GM23338 (cell line): ENCODE measurements at regions not wholly inside any gene's neighbourhood (a gene's known extent, or its start where the extent isn't known, plus 50 kb on each side); places are given as distances from the start of the nearest gene placed in this dataset.

ENCODE experiments used
- ATAC-seq: fragments of 200-7000 bp; cut with Tn5 transposase; 3 replicates; pipeline ENCODE4 v1.9.1; 2020
- DNase-seq: peaks from one replicate; pipeline ENCODE4 v3.0.0-alpha.2; 2015; ENCODE audit warnings: low spot score
- H2AFZ ChIP-seq: fragments of 200-600 bp; sonication (generic); 2 replicates; pipeline ENCODE4 v1.8.0; 2016; ENCODE audit warnings: antibody characterized with exemption, mild to moderate bottlenecking, moderate library complexity
- H3F3A ChIP-seq: fragments of 200-600 bp; sonication (generic); replicated peaks from 2 replicates; pipeline ENCODE4 v1.8.0; 2017; ENCODE audit warnings: antibody characterized with exemption, mixed run types, low read depth
- H3K27ac ChIP-seq: fragments of 200-600 bp; sonication (generic); 2 replicates; pipeline ENCODE4 v1.6.1; 2016; ENCODE audit warnings: low read depth
- H3K27me3 ChIP-seq: fragments of 200-600 bp; sonication (generic); 2 replicates; pipeline ENCODE4 v1.8.0; 2016; ENCODE audit warnings: mild to moderate bottlenecking, mixed run types, moderate library complexity; ENCODE audit not compliant: insufficient read depth
- H3K36me3 ChIP-seq: fragments of 200-600 bp; sonication (generic); 2 replicates; pipeline ENCODE4 v1.8.0; 2016; ENCODE audit warnings: mild to moderate bottlenecking; ENCODE audit not compliant: insufficient read depth
- H3K4me1 ChIP-seq: fragments of 200-600 bp; sonication (generic); 2 replicates; pipeline ENCODE4 v1.8.0; 2016; ENCODE audit warnings: mild to moderate bottlenecking, moderate library complexity; ENCODE audit not compliant: insufficient read depth
- H3K4me2 ChIP-seq: fragments of 200-600 bp; sonication (generic); 2 replicates; pipeline ENCODE4 v1.7.1; 2017; ENCODE audit warnings: mixed run types
- H3K4me3 ChIP-seq: fragments of 200-600 bp; sonication (generic); 2 replicates; pipeline ENCODE4 v1.6.1; 2016; ENCODE audit warnings: mixed run types
- H3K79me2 ChIP-seq: fragments of 200-600 bp; sonication (generic); replicated peaks from 2 replicates; pipeline ENCODE4 v1.8.0; 2017; ENCODE audit warnings: mild to moderate bottlenecking; ENCODE audit not compliant: insufficient read depth
- H3K9me2 ChIP-seq: fragments of 200-600 bp; sonication (generic); 2 replicates; pipeline ENCODE4 v1.8.0; 2017; ENCODE audit not compliant: insufficient read depth
- H4K20me1 ChIP-seq: fragments of 200-600 bp; sonication (generic); replicated peaks from 2 replicates; pipeline ENCODE4 v1.8.0; 2017; ENCODE audit warnings: mild to moderate bottlenecking; ENCODE audit not compliant: insufficient read depth
- H3K27ac Mint-ChIP-seq: 2 replicates; pipeline ENCODE4 v1.8.0; 2020; ENCODE audit warnings: inconsistent platforms, mild to moderate bottlenecking, moderate library complexity, mixed read lengths
- H3K27me3 Mint-ChIP-seq: 3 replicates; pipeline ENCODE4 v1.8.0; 2022; ENCODE audit warnings: low read depth, mild to moderate bottlenecking, moderate library complexity, mixed read lengths, inconsistent platforms; ENCODE audit not compliant: insufficient read depth, poor library complexity
- H3K36me3 Mint-ChIP-seq: 3 replicates; pipeline ENCODE4 v1.8.0; 2021; ENCODE audit warnings: low read depth, mild to moderate bottlenecking, inconsistent platforms, moderate library complexity, mixed read lengths
- H3K4me1 Mint-ChIP-seq: 3 replicates; pipeline ENCODE4 v1.8.0; 2020; ENCODE audit warnings: mild to moderate bottlenecking, inconsistent platforms, mixed read lengths
- H3K4me3 Mint-ChIP-seq: 3 replicates; pipeline ENCODE4 v1.8.0; 2021; ENCODE audit warnings: moderate library complexity, mild to moderate bottlenecking, inconsistent platforms, mixed read lengths
- H3K9me3 Mint-ChIP-seq: 3 replicates; pipeline ENCODE4 v1.8.0; 2020; ENCODE audit warnings: moderate library complexity, mild to moderate bottlenecking, inconsistent platforms, mixed read lengths
- CREB1 ChIP-seq: fragments of 250-450 bp; sonication (Bioruptor Pico); IDR thresholded peaks from 2 replicates; pipeline ENCODE4 v1.5.0; 2020; ENCODE audit warnings: low read depth, mild to moderate bottlenecking, moderate library complexity
- EZH2 ChIP-seq: fragments of 200-600 bp; sonication (generic); IDR thresholded peaks from one replicate; pipeline ENCODE4 v1.8.0; 2017; ENCODE audit warnings: antibody characterized with exemption, mild to moderate bottlenecking, low read depth; ENCODE audit not compliant: unreplicated experiment
- EZH2phosphoT487 ChIP-seq: fragments of 200-600 bp; sonication (generic); IDR thresholded peaks from one replicate; pipeline ENCODE4 v1.8.1; 2018; ENCODE audit warnings: antibody characterized with exemption; ENCODE audit not compliant: unreplicated experiment
- JUNB ChIP-seq: IDR thresholded peaks from one replicate; pipeline ENCODE4 v1.6.1; 2016; ENCODE audit warnings: antibody characterized with exemption; ENCODE audit not compliant: unreplicated experiment
- NANOG ChIP-seq: IDR thresholded peaks from 2 replicates; pipeline ENCODE4 v1.6.1; 2016; ENCODE audit warnings: antibody characterized with exemption, borderline replicate concordance
- POLR2AphosphoS5 ChIP-seq: IDR thresholded peaks from 2 replicates; pipeline ENCODE4 v1.6.1; 2016; ENCODE audit warnings: antibody characterized with exemption, low read depth
- STAT1 ChIP-seq: IDR thresholded peaks from one replicate; pipeline ENCODE4 v1.6.1; 2016; ENCODE audit warnings: antibody characterized with exemption; ENCODE audit not compliant: unreplicated experiment
- ZNF114 ChIP-seq: fragments of 250-450 bp; sonication (Bioruptor Pico); IDR thresholded peaks from 2 replicates; pipeline ENCODE4 v1.5.0; 2020; ENCODE audit warnings: mild to moderate bottlenecking, moderate library complexity
- ZNF331 ChIP-seq: fragments of 250-450 bp; sonication (Bioruptor Pico); IDR thresholded peaks from 2 replicates; pipeline ENCODE4 v1.5.0; 2020; ENCODE audit warnings: low read depth, mild to moderate bottlenecking, moderate library complexity
- TF ChIP-seq, protein P1 (sequence below), 2 experiments: fragments of 200-600 bp in 1 of 2; sonication (generic) in 1 of 2; conservative IDR thresholded peaks; 2 replicates each; pipeline versions ENCODE4 v1.5.1 to v1.6.1; 2016 to 2017; ENCODE audit warnings: antibody characterized with exemption in 2 of 2, low read depth in 2 of 2, mild to moderate bottlenecking in 2 of 2, moderate library complexity in 1 of 2
- TF ChIP-seq, protein P2 (sequence below): IDR thresholded peaks from one replicate; pipeline ENCODE4 v1.6.1; 2018; ENCODE audit warnings: antibody characterized with exemption; ENCODE audit not compliant: unreplicated experiment

DNA sequence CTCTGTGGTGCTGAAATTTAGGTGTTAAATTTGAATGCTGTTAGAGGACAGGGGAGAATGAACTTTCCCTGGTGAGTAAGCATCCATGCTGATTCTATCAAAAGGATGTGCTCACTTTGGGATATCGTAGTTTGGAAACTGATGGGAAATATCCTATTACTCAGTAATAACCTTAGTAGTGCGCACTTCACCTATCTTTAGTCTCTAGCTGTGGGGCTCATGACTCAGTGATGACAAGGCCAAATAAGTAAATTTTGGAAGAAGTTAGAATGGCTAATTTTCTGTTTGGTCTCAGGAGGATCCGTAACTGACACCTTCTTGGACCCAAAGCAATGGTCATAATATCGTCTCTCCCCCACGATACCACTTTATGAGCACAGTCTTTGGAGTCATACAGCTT lies 448.4 kb downstream of the PSAT1 start (continued):
- TF ChIP-seq POLR2AphosphoS5 (no peak), EZH2phosphoT487 (no peak), ZNF331 (CRISPR knock-in tag) (no peak)
- TF ChIP-seq, protein P1, sequence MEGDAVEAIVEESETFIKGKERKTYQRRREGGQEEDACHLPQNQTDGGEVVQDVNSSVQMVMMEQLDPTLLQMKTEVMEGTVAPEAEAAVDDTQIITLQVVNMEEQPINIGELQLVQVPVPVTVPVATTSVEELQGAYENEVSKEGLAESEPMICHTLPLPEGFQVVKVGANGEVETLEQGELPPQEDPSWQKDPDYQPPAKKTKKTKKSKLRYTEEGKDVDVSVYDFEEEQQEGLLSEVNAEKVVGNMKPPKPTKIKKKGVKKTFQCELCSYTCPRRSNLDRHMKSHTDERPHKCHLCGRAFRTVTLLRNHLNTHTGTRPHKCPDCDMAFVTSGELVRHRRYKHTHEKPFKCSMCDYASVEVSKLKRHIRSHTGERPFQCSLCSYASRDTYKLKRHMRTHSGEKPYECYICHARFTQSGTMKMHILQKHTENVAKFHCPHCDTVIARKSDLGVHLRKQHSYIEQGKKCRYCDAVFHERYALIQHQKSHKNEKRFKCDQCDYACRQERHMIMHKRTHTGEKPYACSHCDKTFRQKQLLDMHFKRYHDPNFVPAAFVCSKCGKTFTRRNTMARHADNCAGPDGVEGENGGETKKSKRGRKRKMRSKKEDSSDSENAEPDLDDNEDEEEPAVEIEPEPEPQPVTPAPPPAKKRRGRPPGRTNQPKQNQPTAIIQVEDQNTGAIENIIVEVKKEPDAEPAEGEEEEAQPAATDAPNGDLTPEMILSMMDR (conservative IDR thresholded peaks at IDR 0.05; ENCODE audit: low read depth in 2 of 2): no peak

DNA sequence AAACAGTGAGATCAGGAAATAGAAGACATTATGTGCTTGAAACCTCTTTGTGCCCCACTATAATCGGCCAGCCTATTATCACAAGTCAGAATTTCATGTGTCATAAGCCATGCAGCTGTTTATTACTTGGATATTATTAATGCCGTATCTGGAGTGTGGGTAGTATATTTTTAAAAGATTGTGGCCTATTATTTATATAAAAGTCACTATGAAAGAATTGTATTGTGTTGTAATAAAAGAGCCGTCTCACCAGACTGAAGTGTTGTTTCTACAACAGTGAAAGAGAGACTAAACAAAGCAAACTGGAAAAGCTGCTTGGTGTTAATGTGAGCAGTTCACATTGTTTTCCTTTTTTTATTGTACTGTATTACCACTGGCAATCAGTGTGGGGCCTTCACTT lies 449.1 kb downstream of the PSAT1 start:
- Histone ChIP-seq H3K79me2 (no peaks in the 10 kb centered on the region), H3K27me3 (no peaks in the 10 kb centered on the region), H3K4me1 (no peaks in the 10 kb centered on the region), H3K4me2 (no peak overlapping the region), H4K20me1 (no peaks in the 10 kb centered on the region), H3F3A (no peaks in the 10 kb centered on the region), H2AFZ (no peak overlapping the region), H3K27ac (no peak overlapping the region), H3K9me2 (no peaks in the 10 kb centered on the region), H3K4me3 (no peak overlapping the region), H3K36me3 (no peaks in the 10 kb centered on the region)
- Mint-ChIP-seq H3K27ac (no peak overlapping the region), H3K9me3 (no peaks in the 10 kb centered on the region), H3K4me3 (no peak overlapping the region), H3K4me1 (no peaks in the 10 kb centered on the region), H3K36me3 (no peaks in the 10 kb centered on the region), H3K27me3 (no peaks in the 10 kb centered on the region)
- ATAC-seq (no peak), DNase-seq (no peak)
- no peak for TF ChIP-seq NANOG
- TF ChIP-seq, protein P2, sequence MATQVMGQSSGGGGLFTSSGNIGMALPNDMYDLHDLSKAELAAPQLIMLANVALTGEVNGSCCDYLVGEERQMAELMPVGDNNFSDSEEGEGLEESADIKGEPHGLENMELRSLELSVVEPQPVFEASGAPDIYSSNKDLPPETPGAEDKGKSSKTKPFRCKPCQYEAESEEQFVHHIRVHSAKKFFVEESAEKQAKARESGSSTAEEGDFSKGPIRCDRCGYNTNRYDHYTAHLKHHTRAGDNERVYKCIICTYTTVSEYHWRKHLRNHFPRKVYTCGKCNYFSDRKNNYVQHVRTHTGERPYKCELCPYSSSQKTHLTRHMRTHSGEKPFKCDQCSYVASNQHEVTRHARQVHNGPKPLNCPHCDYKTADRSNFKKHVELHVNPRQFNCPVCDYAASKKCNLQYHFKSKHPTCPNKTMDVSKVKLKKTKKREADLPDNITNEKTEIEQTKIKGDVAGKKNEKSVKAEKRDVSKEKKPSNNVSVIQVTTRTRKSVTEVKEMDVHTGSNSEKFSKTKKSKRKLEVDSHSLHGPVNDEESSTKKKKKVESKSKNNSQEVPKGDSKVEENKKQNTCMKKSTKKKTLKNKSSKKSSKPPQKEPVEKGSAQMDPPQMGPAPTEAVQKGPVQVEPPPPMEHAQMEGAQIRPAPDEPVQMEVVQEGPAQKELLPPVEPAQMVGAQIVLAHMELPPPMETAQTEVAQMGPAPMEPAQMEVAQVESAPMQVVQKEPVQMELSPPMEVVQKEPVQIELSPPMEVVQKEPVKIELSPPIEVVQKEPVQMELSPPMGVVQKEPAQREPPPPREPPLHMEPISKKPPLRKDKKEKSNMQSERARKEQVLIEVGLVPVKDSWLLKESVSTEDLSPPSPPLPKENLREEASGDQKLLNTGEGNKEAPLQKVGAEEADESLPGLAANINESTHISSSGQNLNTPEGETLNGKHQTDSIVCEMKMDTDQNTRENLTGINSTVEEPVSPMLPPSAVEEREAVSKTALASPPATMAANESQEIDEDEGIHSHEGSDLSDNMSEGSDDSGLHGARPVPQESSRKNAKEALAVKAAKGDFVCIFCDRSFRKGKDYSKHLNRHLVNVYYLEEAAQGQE: no peak
- TF ChIP-seq POLR2AphosphoS5: no peak
- TF ChIP-seq EZH2: no peak
- no peak for TF ChIP-seq ZNF331 (CRISPR knock-in tag)
- TF ChIP-seq, protein P1 (conservative IDR thresholded peaks at IDR 0.05; ENCODE audit: low read depth in 2 of 2): no peak
- TF ChIP-seq JUNB: no peak
- TF ChIP-seq CREB1: no peak
- no peak for TF ChIP-seq STAT1
- no peak for TF ChIP-seq EZH2phosphoT487
- no peak for TF ChIP-seq ZNF114
